ENCODE measurements at regions not wholly inside any gene's neighbourhood (a gene's known extent, or its start where the extent isn't known, plus 50 kb on each side); places are given as distances from the start of the nearest gene placed in this dataset.
"Not testable (repeated sequence)": the region's sequence is repeated elsewhere in the genome, so short reads cannot be mapped to it uniquely, and the experiment has no call there.

- DNase-seq: no peak
Measured at GRCh38 chr21:20875742-20876141, 122.5 kb upstream of the NCAM2 start.

GRCh38 chr21:20877976-20878375 is 120.2 kb upstream of the NCAM2 start:
- DNase-seq: no peak

- DNase-seq: peak; percentile 13 to 15
Measured at GRCh38 chr21:20882462-20883407, 115.5 kb upstream of the NCAM2 start.

- no peak for DNase-seq
Measured at GRCh38 chr21:20883408-20883800, 114.8 kb upstream of the NCAM2 start.

- DNase-seq: peak in 1 of 2 donors; percentile 82
Measured at GRCh38 chr21:20902511-20902910, 95.7 kb upstream of the NCAM2 start.

- no peak for DNase-seq
Measured at GRCh38 chr21:20902998-20903397, 95.2 kb upstream of the NCAM2 start.

GRCh38 chr21:20927555-20927954 is 70.7 kb upstream of the NCAM2 start:
- not testable (repeated sequence) for DNase-seq

GRCh38 chr21:20942523-20942922 is 55.7 kb upstream of the NCAM2 start:
- DNase-seq: no peak

GRCh38 chr21:20943561-20943997 is 54.6 kb upstream of the NCAM2 start:
- DNase-seq: peak; percentile 22 to 73

GRCh38 chr21:20944139-20944538 is 54.1 kb upstream of the NCAM2 start:
- DNase-seq: no peak

GRCh38 chr21:20946701-20947100 is 51.5 kb upstream of the NCAM2 start:
- no peak for DNase-seq

Measured in hippocampal formation (tissue), 2 donors.